GM18502 (cell line): ENCODE measurements at regions not wholly inside any gene's neighbourhood (a gene's known extent, or its start where the extent isn't known, plus 50 kb on each side); places are given as distances from the start of the nearest gene placed in this dataset.
"Not testable (repeated sequence)": the region's sequence is repeated elsewhere in the genome, so short reads cannot be mapped to it uniquely, and the experiment has no call there.

Experiments
- ATAC-seq: cut with Tn5 transposase; IDR thresholded peaks from one replicate; pipeline ENCODE4 v1.9.1; 2021; ENCODE audit warnings: mild to moderate bottlenecking; ENCODE audit not compliant: unreplicated experiment, poor library complexity

DNA sequence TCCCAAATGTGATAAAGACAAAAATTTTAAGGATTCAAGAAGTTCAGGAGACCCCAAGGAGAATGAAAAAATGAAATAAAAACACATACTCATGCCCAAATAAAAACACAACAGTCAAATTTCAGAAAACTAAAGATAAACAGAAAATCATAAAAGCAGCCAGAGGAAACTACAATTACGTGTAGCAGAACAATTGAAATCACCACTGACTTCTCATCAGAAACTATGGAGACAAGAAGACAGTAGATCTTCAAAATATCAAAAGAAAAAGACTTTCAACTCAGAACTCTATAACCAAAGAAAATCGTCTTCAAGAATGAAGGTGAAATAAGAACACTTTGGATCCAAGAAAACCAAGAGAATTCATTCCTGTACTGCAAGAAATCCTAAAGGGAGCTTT, 54.9 kb downstream of the DIO3 start:
- ATAC-seq, result no peak

DNA sequence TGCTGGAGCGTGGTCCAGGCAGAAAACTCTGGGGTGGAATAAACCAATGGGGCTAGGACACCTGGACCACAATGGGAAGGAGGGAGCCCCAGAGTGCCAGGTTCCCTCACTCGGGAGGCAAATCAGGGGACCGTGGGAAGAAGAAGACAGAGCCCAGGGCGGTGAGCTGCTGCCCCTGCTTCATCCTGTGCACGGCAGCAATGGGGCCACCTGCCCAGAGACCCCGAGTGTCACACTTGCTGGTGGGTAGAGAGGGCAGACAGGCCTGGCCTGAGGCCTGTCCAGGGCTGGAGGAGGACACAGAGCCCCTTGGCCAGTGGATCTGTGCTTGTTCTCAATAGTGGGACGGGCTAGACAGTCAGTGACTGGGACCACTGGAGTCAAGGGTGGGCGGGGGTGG, 58.2 kb downstream of the DIO3 start:
- no peak for ATAC-seq

DNA sequence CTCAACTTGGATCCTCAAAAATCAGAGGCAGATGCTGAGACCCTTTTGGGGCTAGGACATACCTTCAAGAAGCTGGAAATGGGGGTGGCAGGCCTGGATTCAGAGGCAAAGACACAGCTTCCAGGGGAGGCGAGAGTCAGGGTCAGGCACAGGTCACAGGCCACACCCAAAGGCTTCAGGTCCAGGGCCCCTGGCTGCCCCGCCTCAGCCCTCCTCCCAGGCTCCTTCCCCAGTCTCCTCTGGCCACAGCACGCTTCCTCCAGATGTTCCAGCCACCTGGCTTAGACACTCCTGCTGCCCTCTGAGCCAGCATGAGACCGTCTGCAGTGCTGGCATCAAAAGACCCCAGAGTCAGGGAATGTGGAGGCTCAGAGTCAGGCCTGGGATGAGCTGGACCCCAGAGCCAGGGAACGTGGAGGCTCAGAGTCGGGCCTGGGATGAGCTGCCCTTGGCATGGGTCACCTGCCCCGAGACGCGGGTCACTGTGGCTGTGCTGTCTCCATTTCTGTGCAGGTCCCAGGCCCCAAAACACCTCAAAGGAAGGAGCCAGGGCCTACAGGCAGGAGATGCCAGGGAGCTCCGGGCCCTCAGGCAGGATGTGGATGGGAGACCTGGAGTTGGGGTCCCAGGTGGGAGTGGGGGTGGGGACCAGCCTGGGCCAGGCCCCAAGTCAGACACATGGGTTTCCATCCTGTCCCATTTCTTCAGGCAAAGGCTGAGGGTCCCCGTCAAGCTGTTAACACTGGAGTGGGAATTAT, 58.9 kb downstream of the DIO3 start:
- no peak for ATAC-seq

DNA sequence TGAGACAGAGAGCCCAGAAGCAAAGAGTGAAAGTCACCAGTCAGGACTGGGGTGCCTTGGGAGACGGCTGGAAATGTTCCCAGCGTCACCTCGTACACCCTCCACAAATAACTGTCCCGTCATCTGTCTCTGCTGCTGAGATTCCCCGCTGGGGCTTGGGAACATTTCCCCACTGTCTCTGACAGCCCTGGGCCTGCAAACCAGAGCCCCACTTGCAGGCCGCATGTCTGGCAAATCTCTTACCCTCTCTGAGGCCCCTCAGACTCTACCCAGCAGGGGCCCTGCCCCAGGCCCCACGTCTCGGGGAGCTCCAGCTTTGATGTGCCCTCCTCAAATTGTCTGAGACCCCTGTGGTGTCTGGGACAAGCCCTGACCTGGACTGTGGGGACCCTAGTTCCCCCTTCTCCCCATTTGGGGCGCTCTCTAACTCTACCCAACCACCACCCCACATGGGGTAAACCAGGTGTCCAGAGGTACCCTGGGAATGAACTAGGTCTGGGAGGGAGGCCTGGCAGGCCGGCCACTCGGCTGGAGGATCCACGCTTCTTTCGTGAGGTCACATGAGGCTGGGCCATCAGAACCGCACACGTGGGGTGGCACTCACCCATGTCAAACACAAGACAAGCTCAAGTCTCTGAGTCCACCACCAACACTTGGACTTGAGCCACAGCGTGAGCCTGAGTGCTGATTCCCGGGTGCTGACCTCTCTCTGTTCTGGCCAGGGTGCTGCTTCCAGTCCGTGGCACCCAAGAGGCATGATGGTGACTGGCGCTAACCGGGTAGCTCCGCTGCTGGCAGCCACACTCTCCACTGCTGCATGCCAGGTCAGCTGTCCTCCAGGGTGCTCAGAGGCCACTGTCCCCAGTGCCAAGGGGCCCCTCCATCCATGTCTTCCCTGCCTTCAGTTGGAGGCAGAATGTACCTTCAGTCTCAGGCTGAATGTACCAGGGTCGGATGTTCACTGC, 59.8 kb downstream of the DIO3 start:
- ATAC-seq, result no peak

DNA sequence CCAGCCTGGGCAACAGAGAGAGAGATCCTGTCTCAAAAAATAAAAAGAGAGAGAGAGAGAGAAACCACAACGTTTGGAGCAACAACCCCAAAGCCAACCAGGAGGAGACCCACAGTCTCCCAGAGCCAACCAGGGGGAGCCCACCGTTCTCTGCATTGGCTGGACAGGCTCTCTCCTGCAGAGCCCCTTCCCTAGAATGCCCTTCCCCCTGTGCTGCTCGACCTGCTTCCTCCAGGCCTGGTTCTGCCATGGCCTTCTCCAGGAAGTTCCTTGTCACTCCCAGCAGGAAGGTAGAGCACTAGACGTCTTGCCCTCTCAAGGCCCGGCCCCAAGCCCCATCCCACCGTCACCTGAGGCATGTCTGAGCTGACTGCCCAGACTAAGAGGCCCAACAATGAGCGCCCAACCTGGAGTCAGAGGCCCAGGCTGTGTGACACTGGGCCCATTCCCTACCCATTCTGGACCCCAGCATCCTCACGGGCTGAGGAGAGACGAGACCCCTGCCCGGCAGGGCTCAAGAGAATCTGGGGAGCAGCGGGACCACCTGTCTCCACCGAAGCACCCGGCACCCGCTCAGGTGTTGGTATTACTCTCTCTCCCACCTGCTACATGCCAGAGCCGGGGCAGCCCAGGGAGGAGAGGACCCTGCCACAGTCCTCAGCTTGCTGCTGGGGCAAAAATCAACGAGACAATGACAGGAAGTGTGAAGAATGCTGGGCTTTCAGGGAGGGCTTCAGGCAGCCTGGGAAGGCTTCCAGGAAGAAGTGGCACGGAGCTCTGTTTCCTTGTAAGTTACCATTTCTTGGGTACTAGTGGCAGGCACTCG, 61.2 kb downstream of the DIO3 start:
- ATAC-seq, result no peak

DNA sequence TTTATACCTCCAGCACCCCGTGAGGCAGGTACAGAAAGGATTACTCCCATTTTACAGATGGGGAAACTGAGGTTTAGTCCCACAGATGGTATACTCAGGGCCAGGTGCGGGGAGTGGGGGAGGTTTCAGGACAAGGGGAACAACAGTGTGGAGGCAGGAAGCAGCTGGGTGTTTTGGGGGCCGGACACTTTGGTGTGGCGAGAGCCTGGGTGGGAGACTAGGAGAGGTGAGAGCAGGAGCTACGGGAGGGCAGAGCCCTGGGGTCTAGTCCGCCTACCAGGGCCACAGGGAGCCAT, 61.7 kb downstream of the DIO3 start:
- ATAC-seq, result no peak

DNA sequence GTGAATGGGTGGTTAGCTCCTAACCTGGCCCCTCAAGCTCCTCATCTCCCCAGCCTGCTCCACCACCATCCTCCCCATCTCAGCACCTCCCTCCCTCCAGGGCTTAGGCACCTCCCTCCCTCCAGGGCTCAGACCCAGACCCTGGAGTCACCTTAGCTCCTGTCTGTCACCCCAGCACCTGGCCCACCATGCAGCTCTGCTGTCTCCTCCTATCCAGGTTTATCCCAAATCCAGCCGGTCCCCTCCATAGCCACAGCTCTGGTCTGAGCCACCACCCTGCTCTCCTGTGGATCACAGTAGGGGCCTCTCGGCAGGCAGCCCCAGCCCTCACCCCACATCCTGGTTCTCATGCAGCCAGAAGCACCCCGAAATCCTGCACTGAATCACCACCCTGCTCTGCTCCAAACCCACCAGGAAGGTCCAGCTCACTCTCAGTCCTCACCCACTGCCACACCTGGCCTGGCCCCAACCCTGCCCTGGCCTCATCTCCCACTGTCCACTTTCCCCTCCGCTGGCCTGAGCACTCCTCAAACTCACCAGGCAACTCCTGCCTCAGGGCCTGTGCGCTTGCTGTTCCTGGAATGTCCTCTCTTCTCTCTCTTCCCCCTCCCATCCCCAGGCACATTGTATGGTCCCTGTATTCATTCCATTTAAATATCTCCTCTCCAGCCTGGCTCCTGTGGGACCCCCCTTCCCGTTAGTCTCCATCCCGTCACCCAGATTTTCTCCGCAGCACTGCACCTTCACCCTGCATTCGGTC, 62.6 kb downstream of the DIO3 start:
- ATAC-seq, result no peak

DNA sequence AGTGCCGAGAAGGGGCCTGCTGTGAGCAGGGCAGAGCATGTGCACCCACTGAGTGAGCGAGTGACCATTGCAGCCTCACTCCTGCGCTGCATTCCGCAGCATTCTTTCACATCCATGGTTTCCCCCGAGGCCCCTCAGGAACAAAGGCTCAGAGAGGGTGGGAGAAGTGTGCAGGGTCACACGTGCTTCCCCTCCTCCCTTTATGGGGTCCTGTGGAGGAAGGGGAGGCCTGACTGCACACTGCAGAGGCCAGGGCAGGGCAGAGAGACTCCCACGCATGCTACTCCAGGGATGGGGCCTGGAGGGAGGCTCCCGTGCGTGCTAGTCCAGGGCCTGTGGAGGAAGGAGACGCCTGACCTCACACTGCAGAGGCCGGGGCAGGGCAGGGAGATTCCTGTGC, 63.2 kb downstream of the DIO3 start:
- ATAC-seq, result no peak

DNA sequence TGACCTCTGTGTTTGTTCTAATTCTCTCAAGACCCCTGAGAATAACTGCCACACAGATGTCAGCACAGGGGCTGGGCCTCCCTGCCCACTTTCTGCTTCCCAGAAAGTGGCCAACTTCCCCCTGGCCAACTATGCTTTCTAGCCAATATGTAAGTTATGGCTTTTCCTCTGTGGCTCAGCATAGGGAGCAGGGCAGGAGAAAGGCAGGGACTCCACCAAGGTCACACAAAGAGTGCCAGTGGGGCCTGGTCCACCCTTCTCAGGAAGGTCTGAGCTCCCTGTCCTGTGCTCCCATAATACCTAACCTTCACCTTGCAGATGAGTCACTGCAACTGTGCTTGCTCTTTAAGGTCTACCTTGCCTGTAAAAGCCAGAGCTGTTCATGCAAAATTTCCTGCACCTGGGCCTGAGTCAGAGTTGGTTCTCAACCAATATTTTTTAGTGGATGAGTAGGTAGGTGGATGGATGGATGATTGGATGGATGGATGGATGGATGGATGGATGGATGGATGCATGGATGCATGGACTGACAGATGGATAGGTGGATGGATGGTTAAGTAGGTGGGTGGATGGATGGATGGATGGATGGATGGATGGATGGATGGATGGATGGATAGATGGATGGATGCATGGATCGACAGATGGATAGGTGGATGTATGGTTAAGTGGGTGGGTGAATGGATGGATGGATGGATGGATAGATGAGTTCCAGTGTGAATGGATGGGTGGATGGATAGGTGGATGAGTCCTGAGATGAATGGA, 64.2 kb downstream of the DIO3 start:
- ATAC-seq, result no peak

DNA sequence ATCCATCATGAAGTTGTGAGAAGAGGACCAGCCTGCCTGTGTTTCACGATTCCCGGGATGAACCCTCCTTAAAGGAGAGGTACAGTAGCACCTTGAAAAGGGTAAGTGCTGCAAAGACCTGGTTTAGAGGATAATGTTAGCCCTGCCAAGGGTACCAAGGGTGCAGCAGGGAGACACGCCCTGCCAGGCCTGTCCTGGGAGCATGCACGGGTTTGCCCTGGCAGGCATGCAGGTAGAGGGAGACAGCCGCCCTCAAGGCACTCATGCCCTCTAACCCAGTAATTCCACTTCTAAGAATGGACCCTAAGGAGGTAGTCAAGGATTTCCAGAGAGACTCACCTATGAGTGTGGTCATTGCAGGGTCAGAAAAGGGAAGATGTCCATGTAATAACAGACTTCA, 65.0 kb downstream of the DIO3 start:
- no peak for ATAC-seq

DNA sequence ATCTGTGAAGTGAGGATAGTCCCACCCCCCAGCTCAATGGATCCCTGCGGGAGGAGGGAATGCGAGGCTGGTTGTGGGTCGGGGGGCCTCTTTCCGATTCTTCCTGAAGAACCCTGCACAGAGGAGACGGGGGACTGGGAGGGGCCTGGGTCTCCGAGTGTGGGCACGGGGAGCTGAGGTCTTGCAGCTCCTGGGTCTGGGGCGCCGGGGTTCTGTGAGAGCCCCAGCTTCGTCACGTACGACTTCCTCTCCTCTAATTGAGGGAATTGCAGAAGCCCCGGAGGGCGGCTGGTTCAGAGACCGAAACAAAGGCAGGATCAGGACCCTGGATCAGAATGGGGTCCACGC, 66.6 kb downstream of the DIO3 start:
- no peak for ATAC-seq

DNA sequence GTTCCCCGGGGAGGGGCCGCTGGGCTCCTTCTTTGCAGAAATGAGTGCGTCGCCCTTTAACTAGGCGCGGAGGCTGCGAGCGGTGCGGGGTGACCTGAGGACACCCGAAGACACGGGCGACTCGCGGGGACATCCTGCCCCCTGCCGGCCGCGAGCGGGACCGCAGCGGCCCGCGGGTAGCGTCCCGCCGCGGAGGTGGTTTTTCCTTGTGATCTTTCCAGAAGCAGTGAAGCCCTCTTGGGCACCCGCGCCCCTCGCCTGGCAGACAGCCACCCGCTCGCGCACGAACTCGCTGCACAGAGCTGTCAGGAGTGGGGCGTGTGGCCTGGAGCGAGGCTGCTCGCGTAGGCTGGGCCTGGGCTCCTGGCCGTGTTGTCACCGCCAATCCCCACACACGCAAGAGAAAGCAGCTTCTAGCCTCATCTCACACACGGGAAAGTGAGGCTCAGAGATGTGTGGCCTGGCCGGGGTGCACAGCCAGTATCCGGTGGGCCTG, 67.2 kb downstream of the DIO3 start:
- peak; percentile 71 for ATAC-seq

DNA sequence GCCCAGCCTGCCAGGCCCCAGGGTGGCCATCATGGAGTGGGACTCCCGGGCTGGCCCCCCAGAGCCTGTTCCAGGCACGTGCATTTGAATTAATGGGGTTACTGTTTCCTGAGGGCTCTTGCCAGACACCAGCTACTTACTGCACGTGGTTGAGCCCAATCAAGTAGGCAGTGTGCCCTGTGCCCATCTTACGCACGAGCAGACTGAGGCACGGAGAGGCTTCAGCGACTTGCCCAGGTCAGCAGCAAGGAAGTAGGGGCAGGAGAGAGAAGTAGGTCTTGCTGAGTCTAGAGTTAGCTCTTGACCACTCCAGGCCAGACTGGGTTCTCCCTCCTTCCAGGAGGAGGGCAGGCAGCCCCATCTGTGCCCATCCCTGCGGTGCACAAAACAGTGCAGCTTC, 67.7 kb downstream of the DIO3 start:
- no peak for ATAC-seq

DNA sequence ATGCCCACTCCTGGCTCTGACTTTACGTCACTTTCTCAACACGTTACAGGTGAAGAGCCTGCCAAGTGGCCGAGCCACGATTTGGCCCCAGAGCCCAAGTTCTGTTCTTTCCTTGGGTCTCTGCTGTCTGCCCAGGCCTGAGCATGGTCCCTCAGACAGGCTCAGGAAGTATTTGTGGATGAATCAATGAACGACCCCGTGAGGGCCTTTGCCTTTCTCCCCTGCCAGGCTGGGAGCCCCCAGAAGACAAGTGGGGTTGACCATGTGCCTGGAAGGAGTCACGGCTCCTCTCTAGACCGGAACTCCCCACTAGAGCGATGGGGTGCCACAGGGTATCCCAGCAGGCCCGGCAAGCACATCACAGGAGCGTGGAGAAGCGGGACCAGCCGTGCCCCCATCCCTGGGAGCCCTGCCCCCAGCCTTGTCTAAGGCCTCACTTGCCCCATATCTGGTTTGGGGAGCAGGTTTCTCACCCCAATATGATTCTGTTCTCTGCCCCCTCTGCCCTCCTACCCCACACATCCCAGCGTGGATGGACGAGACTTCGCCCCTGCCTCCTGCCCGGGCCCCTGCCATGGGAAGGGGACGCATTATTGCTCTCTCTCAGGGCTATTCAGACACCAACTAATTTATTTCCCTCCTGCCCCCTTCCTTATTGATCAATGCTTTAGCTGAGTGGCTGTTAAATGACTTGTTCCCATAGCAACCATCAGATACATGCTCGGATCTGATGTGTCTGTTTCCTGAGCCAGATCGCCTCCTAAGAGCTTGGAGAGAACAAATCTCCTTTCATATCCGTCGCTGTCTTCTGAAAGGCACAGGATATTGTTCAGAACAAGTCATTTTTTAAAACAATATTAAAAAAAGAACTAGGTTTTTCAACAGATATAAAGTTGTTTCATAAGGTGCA, 69.0 kb downstream of the DIO3 start:
- no peak for ATAC-seq

DNA sequence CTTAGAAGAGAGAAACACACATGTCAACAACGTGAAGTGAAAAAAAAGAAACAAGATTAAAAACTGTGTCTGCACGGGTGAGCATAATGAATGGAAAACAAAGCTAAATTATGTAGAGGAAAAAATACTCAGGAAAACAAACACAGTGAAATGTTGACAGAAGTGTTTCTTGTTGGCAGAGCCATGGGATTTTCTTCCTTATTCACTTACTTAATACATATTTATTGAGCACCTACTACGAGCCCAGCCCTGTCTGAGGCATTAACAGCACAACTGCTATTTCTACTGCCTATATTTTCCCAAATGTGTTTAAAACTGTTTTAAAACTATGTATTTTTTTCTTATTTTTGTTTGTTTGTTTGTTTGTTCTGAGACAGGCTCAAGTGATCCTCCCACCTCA, 69.9 kb downstream of the DIO3 start:
- no peak for ATAC-seq

DNA sequence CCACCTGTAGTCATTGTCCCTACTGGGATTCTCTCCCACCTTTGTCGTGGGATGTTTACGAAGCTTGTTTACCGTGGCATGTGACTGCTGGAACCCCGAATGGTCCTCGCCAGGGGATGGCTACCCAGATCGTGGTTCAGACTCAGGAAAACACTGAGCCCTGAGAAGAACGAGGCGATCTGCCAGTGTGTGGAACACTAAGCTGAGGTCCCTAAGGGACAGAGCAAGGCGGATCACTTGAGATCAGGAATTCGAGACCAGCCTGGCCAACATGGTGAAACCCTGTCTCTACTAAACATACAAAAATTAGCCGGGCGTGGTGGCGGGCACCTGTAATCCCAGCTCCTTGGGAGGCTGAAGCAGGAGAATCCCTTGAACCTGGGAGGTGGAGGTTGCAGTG, 70.7 kb downstream of the DIO3 start:
- not testable (repeated sequence) for ATAC-seq

DNA sequence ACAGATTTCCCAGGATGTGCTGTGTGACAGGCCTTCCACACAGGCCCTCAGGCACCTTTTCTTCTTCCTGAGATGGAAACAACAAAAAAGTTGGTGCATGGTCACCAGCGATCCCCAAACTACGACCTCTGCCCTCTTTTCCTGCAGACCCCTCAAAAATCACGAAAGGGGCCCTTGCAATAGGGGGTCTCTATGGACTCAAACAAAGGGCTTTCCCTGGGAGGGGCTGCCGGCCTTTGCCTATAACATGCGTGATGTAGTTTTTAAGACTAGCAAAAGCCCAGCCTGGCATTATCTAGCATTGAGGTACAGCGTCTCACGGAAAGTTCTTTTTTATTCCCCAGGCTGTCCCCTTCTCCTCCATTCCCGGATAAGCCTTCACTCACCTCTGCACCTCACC, 71.2 kb downstream of the DIO3 start:
- ATAC-seq, result no peak

DNA sequence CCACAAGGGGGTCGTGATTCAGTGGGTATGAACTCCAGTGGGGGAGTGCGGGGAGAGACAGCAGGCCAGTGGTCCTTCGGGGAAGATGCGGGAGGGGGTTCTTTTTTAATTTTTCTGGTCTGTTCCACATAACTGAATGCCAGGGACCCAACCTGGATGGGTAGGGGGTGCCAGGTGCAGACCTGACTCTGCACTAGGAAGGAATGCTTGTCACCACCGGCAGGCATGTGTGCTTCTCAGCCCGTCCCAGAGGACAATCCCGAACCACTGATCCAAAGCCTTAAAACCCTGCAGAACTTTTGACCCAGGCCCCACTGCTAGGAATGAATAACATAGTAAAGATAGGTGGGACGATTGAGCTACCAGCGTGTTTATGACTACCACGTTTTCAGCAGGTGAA, 72.0 kb downstream of the DIO3 start:
- no peak for ATAC-seq
